SK-N-DZ (cell line): ENCODE measurements at regions not wholly inside any gene's neighbourhood (a gene's known extent, or its start where the extent isn't known, plus 50 kb on each side); places are given as distances from the start of the nearest gene placed in this dataset.

Experiments used
- DNase-seq: peaks from one replicate; pipeline ENCODE4 v3.0.0-alpha.2; 2015; ENCODE audit warnings: low spot score

GRCh38 chr6:143595251-143596036 is 82.3 kb upstream of the PHACTR2 start:
- DNase-seq = no peak

GRCh38 chr6:143594647-143595046 is 83.1 kb upstream of the PHACTR2 start:
- no peak for DNase-seq

GRCh38 chr6:143592335-143592734 is 80.8 kb upstream of the FUCA2 start:
- DNase-seq = no peak

GRCh38 chr6:143591441-143591840 is 79.9 kb upstream of the FUCA2 start:
- DNase-seq = no peak

- DNase-seq = no peak
Observed at GRCh38 chr6:143589162-143589561, 77.6 kb upstream of the FUCA2 start.

GRCh38 chr6:143586557-143586956 is 75.0 kb upstream of the FUCA2 start:
- no peak for DNase-seq

- DNase-seq = no peak
Observed at GRCh38 chr6:143585716-143586115, 74.2 kb upstream of the FUCA2 start.

- DNase-seq = no peak
Observed at GRCh38 chr6:143585241-143585640, 73.7 kb upstream of the FUCA2 start.

GRCh38 chr6:143583542-143584327 is 72.2 kb upstream of the FUCA2 start:
- no peak for DNase-seq

- DNase-seq = no peak
Observed at GRCh38 chr6:143581835-143582480, 70.4 kb upstream of the FUCA2 start.

- DNase-seq = no peak
Observed at GRCh38 chr6:143579703-143580102, 68.2 kb upstream of the FUCA2 start.

GRCh38 chr6:143578054-143578453 is 66.5 kb upstream of the FUCA2 start:
- DNase-seq = no peak

- peak; percentile 59 for DNase-seq
Observed at GRCh38 chr6:143575901-143576426, 64.4 kb upstream of the FUCA2 start.

GRCh38 chr6:143575440-143575839 is 63.9 kb upstream of the FUCA2 start:
- DNase-seq = peak; percentile 83

GRCh38 chr6:143570147-143570853 is 58.8 kb upstream of the FUCA2 start:
- DNase-seq = no peak

GRCh38 chr6:143569040-143569439 is 57.5 kb upstream of the FUCA2 start:
- DNase-seq = no peak

- no peak for DNase-seq
Observed at GRCh38 chr6:143564484-143565017, 53.0 kb upstream of the FUCA2 start.

- no peak for DNase-seq
Observed at GRCh38 chr6:143562143-143562542, 50.6 kb upstream of the FUCA2 start.
